IMR-90 (cell line): ENCODE measurements at regions not wholly inside any gene's neighbourhood (a gene's known extent, or its start where the extent isn't known, plus 50 kb on each side); places are given as distances from the start of the nearest gene placed in this dataset.

Source experiments
- ATAC-seq: fragments of 200-7000 bp; cut with Tn5 transposase; 2 replicates; pipeline ENCODE4 v1.9.1; 2020; ENCODE audit warnings: low read depth, mild to moderate bottlenecking, moderate library complexity
- BruUV-seq: library from RNA; stranded (reverse); fragments of 400-500 nt; replicated peaks from 2 replicates; lab custom pipeline; 2021; lab: Mats Ljungman, UMichigan
- CTCF ChIA-PET: fragments of 300-600 bp; formaldehyde crosslinking; extraction: SDS; loops from one replicate; lab custom pipeline; 2021; ENCODE audit warnings: antibody characterized with exemption; lab: Yijun Ruan, JAX
- POLR2A ChIA-PET: fragments of 300-600 bp; sonication (Branson Sonifier 250); formaldehyde crosslinking; loops from one replicate; lab custom pipeline; 2022; ENCODE audit warnings: antibody characterized with exemption; ENCODE audit not compliant: unreplicated experiment; lab: Charles Lee
- DNase-seq: peaks from one replicate; pipeline ENCODE4 v3.0.0; 2013
- H2AFZ ChIP-seq: replicated peaks from 2 replicates; pipeline ENCODE3; 2013; ENCODE audit warnings: low read length, mild to moderate bottlenecking; ENCODE audit not compliant: poor library complexity
- H2AK5ac ChIP-seq: 2 replicates; pipeline ENCODE4 v1.6.1; 2013; ENCODE audit warnings: low read depth, low read length, inconsistent platforms
- H2AK9ac ChIP-seq: replicated peaks from 2 replicates; pipeline ENCODE3; 2013; ENCODE audit warnings: mild to moderate bottlenecking, low read depth, low read length, moderate library complexity; ENCODE audit not compliant: poor library complexity
- H2BK120ac ChIP-seq: 2 replicates; pipeline ENCODE4 v1.6.1; 2013; ENCODE audit warnings: low read depth, low read length, inconsistent platforms
- H2BK15ac ChIP-seq: 3 replicates; pipeline ENCODE4 v1.6.1; 2013; ENCODE audit warnings: low read depth, low read length, inconsistent platforms
- H2BK20ac ChIP-seq: 2 replicates; pipeline ENCODE4 v1.6.1; 2013; ENCODE audit warnings: low read depth, mild to moderate bottlenecking, inconsistent platforms, low read length, moderate library complexity
- H2BK5ac ChIP-seq: 2 replicates; pipeline ENCODE4 v1.6.1; 2013; ENCODE audit warnings: mild to moderate bottlenecking, low read depth, low read length, inconsistent platforms; ENCODE audit not compliant: poor library complexity, severe bottlenecking
- H3K14ac ChIP-seq: replicated peaks from 2 replicates; pipeline ENCODE4 v1.6.1; 2013; ENCODE audit warnings: low read depth, low read length, inconsistent platforms
- H3K18ac ChIP-seq: 2 replicates; pipeline ENCODE4 v1.6.1; 2013; ENCODE audit warnings: low read depth, low read length, control low read depth
- H3K23ac ChIP-seq: 2 replicates; pipeline ENCODE4 v1.6.1; 2013; ENCODE audit warnings: low read depth, low read length, inconsistent platforms
- H3K27ac ChIP-seq: 2 replicates; pipeline ENCODE4 v1.5.1; 2013; ENCODE audit warnings: mild to moderate bottlenecking, control low read depth, low read length; ENCODE audit not compliant: insufficient read depth
- H3K27me3 ChIP-seq: 2 replicates; pipeline ENCODE4 v1.6.1; 2013; ENCODE audit warnings: low read length; ENCODE audit not compliant: control insufficient read depth, insufficient read depth
- H3K36me3 ChIP-seq: 2 replicates; pipeline ENCODE4 v1.6.1; 2013; ENCODE audit warnings: low read length, mixed read lengths; ENCODE audit not compliant: control insufficient read depth, insufficient read depth
- H3K4ac ChIP-seq: 2 replicates; pipeline ENCODE4 v1.6.1; 2013; ENCODE audit warnings: low read depth, low read length, inconsistent platforms
- H3K4me1 ChIP-seq: 2 replicates; pipeline ENCODE4 v1.6.1; 2013; ENCODE audit warnings: low read length, mixed read lengths; ENCODE audit not compliant: control insufficient read depth, insufficient read depth
- H3K4me2 ChIP-seq: 2 replicates; pipeline ENCODE4 v1.6.1; 2013; ENCODE audit warnings: low read depth, mild to moderate bottlenecking, control low read depth, low read length, moderate library complexity
- H3K4me3 ChIP-seq: 2 replicates; pipeline ENCODE4 v1.5.1; 2013; ENCODE audit warnings: low read depth, mild to moderate bottlenecking, control low read depth, low read length, moderate library complexity; ENCODE audit not compliant: insufficient read depth
- H3K56ac ChIP-seq: 2 replicates; pipeline ENCODE4 v1.6.1; 2013; ENCODE audit warnings: low read length, inconsistent platforms; ENCODE audit not compliant: insufficient read depth; ENCODE audit errors: extremely low read depth
- H3K79me1 ChIP-seq, 2 experiments: 2 replicates each; pipeline ENCODE4 v1.6.1; 2013; ENCODE audit warnings: low read length in 2 of 2, inconsistent platforms in 1 of 2, low read depth in 1 of 2
- H3K9ac ChIP-seq: 2 replicates; pipeline ENCODE4 v1.6.1; 2013; ENCODE audit warnings: low read depth, low read length, control low read depth
- H3K9me1 ChIP-seq: 2 replicates; pipeline ENCODE4 v1.6.1; 2013; ENCODE audit warnings: low read length, inconsistent platforms; ENCODE audit not compliant: insufficient read depth
- H3K9me3 ChIP-seq: 2 replicates; pipeline ENCODE4 v1.6.1; 2013; ENCODE audit warnings: low read length; ENCODE audit not compliant: control insufficient read depth, insufficient read depth
- H4K20me1 ChIP-seq: 2 replicates; pipeline ENCODE4 v1.6.1; 2013; ENCODE audit warnings: low read length, inconsistent platforms; ENCODE audit not compliant: insufficient read depth
- H4K5ac ChIP-seq: 2 replicates; pipeline ENCODE4 v1.6.1; 2013; ENCODE audit warnings: mild to moderate bottlenecking, low read depth, low read length, control low read depth
- H4K8ac ChIP-seq, 2 experiments: 2 replicates each; pipeline ENCODE4 v1.6.1; 2013; ENCODE audit warnings: low read depth in 2 of 2, low read length in 2 of 2, control low read depth in 1 of 2, inconsistent platforms in 1 of 2
- H4K91ac ChIP-seq: 2 replicates; pipeline ENCODE4 v1.6.1; 2013; ENCODE audit warnings: low read depth, low read length, inconsistent platforms; ENCODE audit not compliant: insufficient read depth
- CEBPB ChIP-seq: IDR thresholded peaks from 2 replicates; pipeline ENCODE4 v1.6.1; 2012; ENCODE audit warnings: low read depth, low read length, improper control_type of control experiment
- CTCF ChIP-seq: conservative IDR thresholded peaks from 2 replicates; pipeline ENCODE4 v1.5.1; 2012; ENCODE audit warnings: mild to moderate bottlenecking, low read depth, low read length, improper control_type of control experiment
- FOS ChIP-seq: fragments of 150-350 bp; IDR thresholded peaks from 2 replicates; pipeline ENCODE4 v1.6.1; 2016; ENCODE audit warnings: low read depth, low read length
- MAFK ChIP-seq: IDR thresholded peaks from 2 replicates; pipeline ENCODE4 v1.6.1; 2012; ENCODE audit warnings: low read depth, low read length, improper control_type of control experiment
- NFE2L2 ChIP-seq: fragments of 150-350 bp; IDR thresholded peaks from 2 replicates; pipeline ENCODE4 v1.6.1; 2016; ENCODE audit warnings: low read depth, mild to moderate bottlenecking, low read length
- POLR2A ChIP-seq: IDR thresholded peaks from 2 replicates; pipeline ENCODE4 v1.6.1; 2012; ENCODE audit warnings: mild to moderate bottlenecking, low read depth, low read length
- RFX5 ChIP-seq: IDR thresholded peaks from 2 replicates; pipeline ENCODE4 v1.8.0; 2012; ENCODE audit warnings: low read depth, mild to moderate bottlenecking, low read length, moderate library complexity
- WGBS, 2 experiments: methylation state at CpG; one replicate each; pipeline versions ENCODE4 v1.1.5 to v1.1.7; 2013; ENCODE audit warnings: missing lambda C conversion rate in 2 of 2; ENCODE audit not compliant: insufficient read length in 1 of 2; ENCODE audit errors: extremely low coverage in 2 of 2; 5-methylcytosine and 5-hydroxymethylcytosine counted together
- dilution Hi-C: fragments of 300-500 bp; cut with HindIII; formaldehyde crosslinking; loops from one replicate; pipeline ENCODE4 v1.14.3; 2018; ENCODE audit warnings: low sequenced_read_pairs; ENCODE audit not compliant: unreplicated experiment
- in situ Hi-C: fragments of 300-500 bp; cut with MboI; formaldehyde crosslinking; loops from 3 replicates; pipeline ENCODE4 v1.14.3; 2019; ENCODE audit warnings: low sequenced_read_pairs, inconsistent platforms, mixed read lengths
- intact Hi-C: fragments of 100-400 bp; cut with micrococcal nuclease; formaldehyde crosslinking; loops from 2 replicates; pipeline ENCODE4 v1.10.0; 2022

- Histone ChIP-seq H3K18ac (no peak overlapping the region), H4K20me1 (no peaks in the 10 kb centered on the region), H2BK15ac (no peak overlapping the region), H3K27ac (no peak overlapping the region), H3K14ac (no peak overlapping the region), H2BK5ac (no peak overlapping the region), H2AK5ac (no peak overlapping the region), H3K4me3 (no peak overlapping the region), H3K4me1 (no peaks in the 10 kb centered on the region), H4K91ac (no peak overlapping the region), H4K5ac (no peak overlapping the region), H3K9me1 (no peaks in the 10 kb centered on the region), H3K27me3 (peaks cover 31% of the 10 kb centered on the region), H2BK120ac (no peak overlapping the region), H3K56ac (no peak overlapping the region), H3K4ac (no peak overlapping the region), H3K4me2 (no peak overlapping the region), H3K79me1 (no peaks in the 10 kb centered on the region), H2AK9ac (no peak overlapping the region), H3K23ac (no peak overlapping the region), H2BK20ac (no peak overlapping the region), H3K9ac (no peak overlapping the region), H3K9me3 (no peaks in the 10 kb centered on the region), H3K36me3 (no peaks in the 10 kb centered on the region), H2AFZ (no peak overlapping the region), H4K8ac (no peak overlapping the region)
- CTCF ChIA-PET = no interaction called here
- dilution Hi-C loops (no loop called here), in situ Hi-C loops (loop anchor here (5.0 to 25.0 kb wide), 2 partner anchors 83 to 263 kb away; no protein-coding TSS in a partner anchor), intact Hi-C loops (no loop called here)
- no peak for DNase-seq
- no peak for ATAC-seq
- BruUV-seq = no TSS peak
- POLR2A ChIA-PET = no interaction called here
- 71% methylated on average over 3 of the region's 9 CpGs; no CpG with 5 or more reads in 1 of the 2 experiments for WGBS, 2 experiments
- TF ChIP-seq RFX5 (no peak), FOS (no peak), POLR2A (no peak), MAFK (no peak), CEBPB (no peak), CTCF (no peak), NFE2L2 (no peak)
These were observed 57.9 kb downstream of the HLA-A start for GRCh38 chr6:30000156-30000791.
